ENCODE measurements at regions not wholly inside any gene's neighbourhood (a gene's known extent, or its start where the extent isn't known, plus 50 kb on each side); places are given as distances from the start of the nearest gene placed in this dataset.

- H3K36me3 Mint-ChIP-seq (ENCODE audit: unreplicated experiment), result no peaks in the 10 kb centered on the region
Observed at GRCh38 chr14:52202151-52202550, 65.3 kb upstream of the PTGDR start.

DNA sequence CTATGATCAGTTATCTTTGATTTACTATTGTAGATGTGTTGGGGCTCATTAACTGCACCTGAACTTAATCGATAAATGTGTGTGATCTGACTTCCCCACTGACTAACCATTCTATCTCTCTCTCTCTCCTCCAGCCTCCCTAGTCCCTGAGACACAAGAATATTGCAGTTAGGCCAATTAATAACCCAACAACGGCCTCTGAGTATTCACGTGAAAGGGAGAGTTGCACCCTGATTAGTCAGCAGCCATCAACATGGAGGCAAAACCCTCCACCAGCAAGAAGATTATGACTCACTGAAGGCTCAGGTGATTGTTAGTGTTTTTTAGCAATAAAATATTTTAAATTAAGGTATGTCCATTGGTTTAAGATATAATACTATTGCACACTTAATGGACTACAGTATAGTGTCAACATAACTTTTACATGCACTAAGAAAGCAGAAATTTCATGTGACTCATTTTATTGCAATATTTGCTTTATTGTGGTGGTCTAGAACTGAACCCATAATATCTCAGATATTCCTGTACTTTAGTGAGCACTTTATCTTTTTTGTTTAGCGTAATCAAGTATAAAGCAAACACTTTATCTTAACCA lies 77.1 kb upstream of the PTGDR start:
- Mint-ChIP-seq H3K27me3 (ENCODE audit: unreplicated experiment) (peaks cover 57% of the 10 kb centered on the region), H3K4me3 (ENCODE audit: unreplicated experiment) (no peak overlapping the region), H3K9me3 (ENCODE audit: unreplicated experiment) (peaks cover 1% of the 10 kb centered on the region), H3K27ac (ENCODE audit: unreplicated experiment) (no peak overlapping the region), H3K36me3 (ENCODE audit: unreplicated experiment) (no peaks in the 10 kb centered on the region), H3K4me1 (ENCODE audit: unreplicated experiment) (no peaks in the 10 kb centered on the region)
- TF ChIP-seq, protein P1, sequence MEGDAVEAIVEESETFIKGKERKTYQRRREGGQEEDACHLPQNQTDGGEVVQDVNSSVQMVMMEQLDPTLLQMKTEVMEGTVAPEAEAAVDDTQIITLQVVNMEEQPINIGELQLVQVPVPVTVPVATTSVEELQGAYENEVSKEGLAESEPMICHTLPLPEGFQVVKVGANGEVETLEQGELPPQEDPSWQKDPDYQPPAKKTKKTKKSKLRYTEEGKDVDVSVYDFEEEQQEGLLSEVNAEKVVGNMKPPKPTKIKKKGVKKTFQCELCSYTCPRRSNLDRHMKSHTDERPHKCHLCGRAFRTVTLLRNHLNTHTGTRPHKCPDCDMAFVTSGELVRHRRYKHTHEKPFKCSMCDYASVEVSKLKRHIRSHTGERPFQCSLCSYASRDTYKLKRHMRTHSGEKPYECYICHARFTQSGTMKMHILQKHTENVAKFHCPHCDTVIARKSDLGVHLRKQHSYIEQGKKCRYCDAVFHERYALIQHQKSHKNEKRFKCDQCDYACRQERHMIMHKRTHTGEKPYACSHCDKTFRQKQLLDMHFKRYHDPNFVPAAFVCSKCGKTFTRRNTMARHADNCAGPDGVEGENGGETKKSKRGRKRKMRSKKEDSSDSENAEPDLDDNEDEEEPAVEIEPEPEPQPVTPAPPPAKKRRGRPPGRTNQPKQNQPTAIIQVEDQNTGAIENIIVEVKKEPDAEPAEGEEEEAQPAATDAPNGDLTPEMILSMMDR (IDR thresholded peaks at IDR 0.05), result no peak
- no peak for DNase-seq (ENCODE audit: extremely low spot score, unreplicated experiment)

More at GRCh38 chr14:52202151-52202550, 65.3 kb upstream of the PTGDR start:
- no peak overlapping the region for H3K4me3 Mint-ChIP-seq (ENCODE audit: unreplicated experiment)
- H3K27me3 Mint-ChIP-seq (ENCODE audit: unreplicated experiment), result peaks cover 61% of the 10 kb centered on the region
- DNase-seq (ENCODE audit: extremely low spot score, unreplicated experiment), result no peak
- no peaks in the 10 kb centered on the region for H3K9me3 Mint-ChIP-seq (ENCODE audit: unreplicated experiment)
- H3K27ac Mint-ChIP-seq (ENCODE audit: unreplicated experiment), result no peak overlapping the region
- TF ChIP-seq, protein P1 (IDR thresholded peaks at IDR 0.05), result no peak
- H3K4me1 Mint-ChIP-seq (ENCODE audit: unreplicated experiment), result no peaks in the 10 kb centered on the region

DNA sequence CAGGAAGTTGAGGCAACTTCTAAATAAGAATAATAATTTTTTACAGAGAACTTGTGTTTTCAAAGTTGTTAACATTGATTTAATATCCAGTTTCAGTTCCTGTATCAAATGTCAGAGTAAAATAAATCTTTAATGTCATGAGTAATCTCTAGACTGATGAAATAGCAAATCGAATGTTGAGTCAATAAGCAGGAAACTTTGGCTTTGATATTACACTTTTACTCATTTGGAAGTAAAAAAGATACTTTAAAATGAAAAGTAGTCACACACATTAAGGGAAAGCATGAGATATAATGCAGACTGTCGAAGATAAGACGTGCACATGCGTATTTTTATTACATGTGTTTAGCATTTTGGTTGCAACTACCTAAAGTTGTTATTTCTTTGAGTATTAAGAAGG lies 78.2 kb upstream of the PTGDR start:
- Mint-ChIP-seq H3K9me3 (ENCODE audit: unreplicated experiment) (no peaks in the 10 kb centered on the region), H3K27me3 (ENCODE audit: unreplicated experiment) (peaks cover 57% of the 10 kb centered on the region), H3K4me1 (ENCODE audit: unreplicated experiment) (no peaks in the 10 kb centered on the region), H3K36me3 (ENCODE audit: unreplicated experiment) (no peaks in the 10 kb centered on the region), H3K4me3 (ENCODE audit: unreplicated experiment) (no peak overlapping the region), H3K27ac (ENCODE audit: unreplicated experiment) (no peak overlapping the region)
- DNase-seq (ENCODE audit: extremely low spot score, unreplicated experiment), result no peak
- TF ChIP-seq, protein P1 (IDR thresholded peaks at IDR 0.05), result no peak

DNA sequence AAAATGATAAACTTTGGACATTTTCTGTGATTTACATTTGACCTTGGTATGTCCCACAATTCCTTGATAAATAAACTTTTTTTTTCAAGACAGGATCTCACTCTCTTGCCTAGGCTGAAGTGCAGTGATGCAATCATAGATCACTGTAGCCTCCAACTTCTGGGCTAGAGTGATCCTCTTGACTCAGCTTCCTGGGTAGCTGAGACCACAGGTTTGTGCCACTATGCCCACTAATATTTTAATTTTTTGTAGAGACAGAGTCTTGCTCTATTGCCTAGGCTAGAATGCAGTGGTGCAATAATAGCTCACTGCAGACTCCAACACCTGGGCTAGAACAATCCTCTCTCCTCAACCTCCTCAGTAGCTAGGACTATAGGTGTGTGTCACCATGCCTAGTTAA lies 79.1 kb upstream of the PTGDR start:
- Mint-ChIP-seq H3K4me3 (ENCODE audit: unreplicated experiment) (no peak overlapping the region), H3K9me3 (ENCODE audit: unreplicated experiment) (no peaks in the 10 kb centered on the region), H3K27ac (ENCODE audit: unreplicated experiment) (no peak overlapping the region), H3K27me3 (ENCODE audit: unreplicated experiment) (peaks cover 64% of the 10 kb centered on the region), H3K4me1 (ENCODE audit: unreplicated experiment) (no peaks in the 10 kb centered on the region), H3K36me3 (ENCODE audit: unreplicated experiment) (no peaks in the 10 kb centered on the region)
- DNase-seq (ENCODE audit: extremely low spot score, unreplicated experiment), result no peak
- TF ChIP-seq, protein P1 (IDR thresholded peaks at IDR 0.05), result no peak

DNA sequence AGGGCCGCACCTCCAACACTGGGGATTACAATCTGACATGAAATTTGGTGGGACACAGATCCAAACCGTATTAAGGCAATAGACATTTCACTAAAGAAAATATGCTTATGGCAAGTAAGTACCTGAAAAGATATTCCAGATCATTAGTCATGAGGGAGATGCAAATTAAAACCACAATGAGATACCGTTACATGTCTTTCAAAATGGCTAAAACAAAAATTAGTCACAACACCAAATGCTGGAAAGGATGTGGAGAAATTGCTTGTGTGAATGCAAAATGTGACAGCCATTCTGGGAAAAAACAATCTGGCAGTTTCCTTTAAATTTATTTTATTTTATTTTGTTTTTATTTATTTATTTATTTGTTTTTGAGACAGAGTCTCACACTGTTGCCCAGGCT lies 82.3 kb upstream of the PTGDR start:
- H3K36me3 Mint-ChIP-seq (ENCODE audit: unreplicated experiment), result no peaks in the 10 kb centered on the region
- no peak overlapping the region for H3K4me3 Mint-ChIP-seq (ENCODE audit: unreplicated experiment)
- no peak for DNase-seq (ENCODE audit: extremely low spot score, unreplicated experiment)
- peaks cover 3% of the 10 kb centered on the region for H3K9me3 Mint-ChIP-seq (ENCODE audit: unreplicated experiment)
- no peaks in the 10 kb centered on the region for H3K4me1 Mint-ChIP-seq (ENCODE audit: unreplicated experiment)
- H3K27me3 Mint-ChIP-seq (ENCODE audit: unreplicated experiment), result peaks cover 61% of the 10 kb centered on the region
- no peak overlapping the region for H3K27ac Mint-ChIP-seq (ENCODE audit: unreplicated experiment)
- TF ChIP-seq, protein P1 (IDR thresholded peaks at IDR 0.05), result no peak

Measured in osteocyte (in vitro differentiated cells).